MM.1S (cell line): ENCODE measurements at regions not wholly inside any gene's neighbourhood (a gene's known extent, or its start where the extent isn't known, plus 50 kb on each side); places are given as distances from the start of the nearest gene placed in this dataset.

Experiments
- DNase-seq: peaks from one replicate; pipeline ENCODE4 v3.0.0-alpha.2; 2015
- H2AFZ ChIP-seq: fragments of 300-600 bp; sonication (generic); 2 replicates; pipeline ENCODE4 v1.6.0; 2016; ENCODE audit warnings: antibody characterized with exemption, low read length
- H3F3A ChIP-seq: fragments of 300-600 bp; sonication (generic); 2 replicates; pipeline ENCODE4 v1.6.1; 2016; ENCODE audit warnings: mild to moderate bottlenecking, antibody characterized with exemption, low read length, moderate library complexity, mixed read lengths; ENCODE audit not compliant: insufficient read depth
- H3K27ac ChIP-seq: fragments of 300-600 bp; sonication (generic); 2 replicates; pipeline ENCODE4 v1.5.1; 2016; ENCODE audit warnings: mild to moderate bottlenecking, low read length
- H3K27me3 ChIP-seq: fragments of 300-600 bp; sonication (generic); replicated peaks from 2 replicates; pipeline ENCODE4 v1.6.0; 2016; ENCODE audit warnings: low read length; ENCODE audit not compliant: insufficient read depth
- H3K36me3 ChIP-seq: fragments of 300-600 bp; sonication (generic); replicated peaks from 2 replicates; pipeline ENCODE4 v1.6.1; 2016; ENCODE audit warnings: mild to moderate bottlenecking, low read length, mixed read lengths; ENCODE audit not compliant: insufficient read depth
- H3K4me1 ChIP-seq: fragments of 300-600 bp; sonication (generic); 2 replicates; pipeline ENCODE4 v1.6.1; 2016; ENCODE audit warnings: low read length, mixed read lengths
- H3K4me2 ChIP-seq: fragments of 300-600 bp; sonication (generic); 2 replicates; pipeline ENCODE4 v1.6.0; 2016; ENCODE audit warnings: low read depth, low read length
- H3K4me3 ChIP-seq: fragments of 300-600 bp; sonication (generic); 2 replicates; pipeline ENCODE4 v1.5.1; 2016; ENCODE audit warnings: low read length, mixed read lengths
- H3K79me2 ChIP-seq: fragments of 300-600 bp; sonication (generic); 2 replicates; pipeline ENCODE4 v1.6.1; 2016; ENCODE audit warnings: mixed run types, low read length, mixed read lengths
- H3K9ac ChIP-seq: fragments of 300-600 bp; sonication (generic); 2 replicates; pipeline ENCODE4 v1.6.1; 2016; ENCODE audit warnings: low read length, mixed read lengths
- H3K9me2 ChIP-seq: fragments of 300-600 bp; sonication (generic); replicated peaks from 2 replicates; pipeline ENCODE4 v1.6.1; 2016; ENCODE audit warnings: mild to moderate bottlenecking, low read length, mixed read lengths; ENCODE audit not compliant: insufficient read depth
- H3K9me3 ChIP-seq: fragments of 300-600 bp; sonication (generic); replicated peaks from 2 replicates; pipeline ENCODE4 v1.6.1; 2016; ENCODE audit warnings: mild to moderate bottlenecking, low read length, mixed read lengths; ENCODE audit not compliant: insufficient read depth
- H4K20me1 ChIP-seq: fragments of 300-600 bp; sonication (generic); 2 replicates; pipeline ENCODE4 v1.6.1; 2016; ENCODE audit warnings: mild to moderate bottlenecking, low read length, moderate library complexity, mixed read lengths; ENCODE audit not compliant: insufficient read depth
- CTCF ChIP-seq: fragments of 300-600 bp; sonication (generic); IDR thresholded peaks from 2 replicates; pipeline ENCODE4 v1.5.1; 2016; ENCODE audit warnings: antibody characterized with exemption, low read length, mixed read lengths
- EZH2 ChIP-seq: fragments of 300-600 bp; sonication (generic); optimal IDR thresholded peaks from 2 replicates; pipeline ENCODE3; 2017; ENCODE audit warnings: low read depth, mild to moderate bottlenecking, antibody characterized with exemption, low read length, mixed read lengths
- EZH2phosphoT487 ChIP-seq: fragments of 300-600 bp; sonication (generic); IDR thresholded peaks from 2 replicates; pipeline ENCODE4 v1.6.1; 2018; ENCODE audit warnings: antibody characterized with exemption, low read length

GRCh38 chr4:45925809-45926208 is 198.0 kb downstream of the GABRG1 start:
- no peaks in the 10 kb centered on the region for H3K9me3 ChIP-seq
- H3K9ac ChIP-seq, result no peak overlapping the region
- H3K27me3 ChIP-seq, result no peaks in the 10 kb centered on the region
- H2AFZ ChIP-seq, result no peak overlapping the region
- DNase-seq, result no peak
- no peak overlapping the region for H3K4me2 ChIP-seq
- TF ChIP-seq EZH2phosphoT487 (no peak), CTCF (no peak), EZH2 (no peak)
- no peaks in the 10 kb centered on the region for H3F3A ChIP-seq
- H4K20me1 ChIP-seq, result no peaks in the 10 kb centered on the region
- no peaks in the 10 kb centered on the region for H3K36me3 ChIP-seq
- H3K9me2 ChIP-seq, result no peaks in the 10 kb centered on the region
- no peaks in the 10 kb centered on the region for H3K4me1 ChIP-seq
- no peak overlapping the region for H3K27ac ChIP-seq
- H3K79me2 ChIP-seq, result no peaks in the 10 kb centered on the region
- no peak overlapping the region for H3K4me3 ChIP-seq

GRCh38 chr4:45920861-45921260 is 203.0 kb downstream of the GABRG1 start:
- Histone ChIP-seq H3K9me2 (no peaks in the 10 kb centered on the region), H3K36me3 (no peaks in the 10 kb centered on the region), H3K4me3 (no peak overlapping the region), H3K27ac (no peak overlapping the region), H3K9me3 (no peaks in the 10 kb centered on the region), H3K79me2 (no peaks in the 10 kb centered on the region), H4K20me1 (no peaks in the 10 kb centered on the region), H3K27me3 (no peaks in the 10 kb centered on the region), H3K9ac (no peak overlapping the region), H3K4me1 (no peaks in the 10 kb centered on the region), H2AFZ (no peak overlapping the region), H3F3A (no peaks in the 10 kb centered on the region), H3K4me2 (no peak overlapping the region)
- TF ChIP-seq CTCF, result no peak
- TF ChIP-seq EZH2phosphoT487, result no peak
- no peak for TF ChIP-seq EZH2
- no peak for DNase-seq

- Histone ChIP-seq H3K36me3 (no peaks in the 10 kb centered on the region), H3K9me3 (no peaks in the 10 kb centered on the region), H3K4me1 (no peaks in the 10 kb centered on the region), H3K27ac (no peak overlapping the region), H3K79me2 (no peaks in the 10 kb centered on the region), H3K4me3 (no peak overlapping the region), H2AFZ (no peak overlapping the region), H3K9me2 (no peaks in the 10 kb centered on the region), H4K20me1 (no peaks in the 10 kb centered on the region), H3F3A (no peaks in the 10 kb centered on the region), H3K27me3 (no peaks in the 10 kb centered on the region), H3K9ac (no peak overlapping the region), H3K4me2 (no peak overlapping the region)
- no peak for TF ChIP-seq EZH2
- no peak for TF ChIP-seq CTCF
- no peak for TF ChIP-seq EZH2phosphoT487
- DNase-seq, result no peak
These were observed 213.3 kb downstream of the GABRG1 start for GRCh38 chr4:45910511-45910910.
